GM23338 (cell line): ENCODE measurements at regions not wholly inside any gene's neighbourhood (a gene's known extent, or its start where the extent isn't known, plus 50 kb on each side); places are given as distances from the start of the nearest gene placed in this dataset.
A peak's percentile ranks its signal among the peaks of the same experiment; 100 is the strongest.

ENCODE experiments used
- ATAC-seq: fragments of 200-7000 bp; cut with Tn5 transposase; 3 replicates; pipeline ENCODE4 v1.9.1; 2020
- DNase-seq: peaks from one replicate; pipeline ENCODE4 v3.0.0-alpha.2; 2015; ENCODE audit warnings: low spot score
- H2AFZ ChIP-seq: fragments of 200-600 bp; sonication (generic); 2 replicates; pipeline ENCODE4 v1.8.0; 2016; ENCODE audit warnings: antibody characterized with exemption, mild to moderate bottlenecking, moderate library complexity
- H3F3A ChIP-seq: fragments of 200-600 bp; sonication (generic); replicated peaks from 2 replicates; pipeline ENCODE4 v1.8.0; 2017; ENCODE audit warnings: antibody characterized with exemption, mixed run types, low read depth
- H3K27ac ChIP-seq: fragments of 200-600 bp; sonication (generic); 2 replicates; pipeline ENCODE4 v1.6.1; 2016; ENCODE audit warnings: low read depth
- H3K27me3 ChIP-seq: fragments of 200-600 bp; sonication (generic); 2 replicates; pipeline ENCODE4 v1.8.0; 2016; ENCODE audit warnings: mild to moderate bottlenecking, mixed run types, moderate library complexity; ENCODE audit not compliant: insufficient read depth
- H3K36me3 ChIP-seq: fragments of 200-600 bp; sonication (generic); 2 replicates; pipeline ENCODE4 v1.8.0; 2016; ENCODE audit warnings: mild to moderate bottlenecking; ENCODE audit not compliant: insufficient read depth
- H3K4me1 ChIP-seq: fragments of 200-600 bp; sonication (generic); 2 replicates; pipeline ENCODE4 v1.8.0; 2016; ENCODE audit warnings: mild to moderate bottlenecking, moderate library complexity; ENCODE audit not compliant: insufficient read depth
- H3K4me2 ChIP-seq: fragments of 200-600 bp; sonication (generic); 2 replicates; pipeline ENCODE4 v1.7.1; 2017; ENCODE audit warnings: mixed run types
- H3K4me3 ChIP-seq: fragments of 200-600 bp; sonication (generic); 2 replicates; pipeline ENCODE4 v1.6.1; 2016; ENCODE audit warnings: mixed run types
- H3K79me2 ChIP-seq: fragments of 200-600 bp; sonication (generic); replicated peaks from 2 replicates; pipeline ENCODE4 v1.8.0; 2017; ENCODE audit warnings: mild to moderate bottlenecking; ENCODE audit not compliant: insufficient read depth
- H3K9me2 ChIP-seq: fragments of 200-600 bp; sonication (generic); 2 replicates; pipeline ENCODE4 v1.8.0; 2017; ENCODE audit not compliant: insufficient read depth
- H4K20me1 ChIP-seq: fragments of 200-600 bp; sonication (generic); replicated peaks from 2 replicates; pipeline ENCODE4 v1.8.0; 2017; ENCODE audit warnings: mild to moderate bottlenecking; ENCODE audit not compliant: insufficient read depth
- H3K27ac Mint-ChIP-seq: 2 replicates; pipeline ENCODE4 v1.8.0; 2020; ENCODE audit warnings: inconsistent platforms, mild to moderate bottlenecking, moderate library complexity, mixed read lengths
- H3K27me3 Mint-ChIP-seq: 3 replicates; pipeline ENCODE4 v1.8.0; 2022; ENCODE audit warnings: low read depth, mild to moderate bottlenecking, moderate library complexity, mixed read lengths, inconsistent platforms; ENCODE audit not compliant: insufficient read depth, poor library complexity
- H3K36me3 Mint-ChIP-seq: 3 replicates; pipeline ENCODE4 v1.8.0; 2021; ENCODE audit warnings: low read depth, mild to moderate bottlenecking, inconsistent platforms, moderate library complexity, mixed read lengths
- H3K4me1 Mint-ChIP-seq: 3 replicates; pipeline ENCODE4 v1.8.0; 2020; ENCODE audit warnings: mild to moderate bottlenecking, inconsistent platforms, mixed read lengths
- H3K4me3 Mint-ChIP-seq: 3 replicates; pipeline ENCODE4 v1.8.0; 2021; ENCODE audit warnings: moderate library complexity, mild to moderate bottlenecking, inconsistent platforms, mixed read lengths
- H3K9me3 Mint-ChIP-seq: 3 replicates; pipeline ENCODE4 v1.8.0; 2020; ENCODE audit warnings: moderate library complexity, mild to moderate bottlenecking, inconsistent platforms, mixed read lengths
- CREB1 ChIP-seq: fragments of 250-450 bp; sonication (Bioruptor Pico); IDR thresholded peaks from 2 replicates; pipeline ENCODE4 v1.5.0; 2020; ENCODE audit warnings: low read depth, mild to moderate bottlenecking, moderate library complexity
- EZH2 ChIP-seq: fragments of 200-600 bp; sonication (generic); IDR thresholded peaks from one replicate; pipeline ENCODE4 v1.8.0; 2017; ENCODE audit warnings: antibody characterized with exemption, mild to moderate bottlenecking, low read depth; ENCODE audit not compliant: unreplicated experiment
- EZH2phosphoT487 ChIP-seq: fragments of 200-600 bp; sonication (generic); IDR thresholded peaks from one replicate; pipeline ENCODE4 v1.8.1; 2018; ENCODE audit warnings: antibody characterized with exemption; ENCODE audit not compliant: unreplicated experiment
- JUNB ChIP-seq: IDR thresholded peaks from one replicate; pipeline ENCODE4 v1.6.1; 2016; ENCODE audit warnings: antibody characterized with exemption; ENCODE audit not compliant: unreplicated experiment
- NANOG ChIP-seq: IDR thresholded peaks from 2 replicates; pipeline ENCODE4 v1.6.1; 2016; ENCODE audit warnings: antibody characterized with exemption, borderline replicate concordance
- POLR2AphosphoS5 ChIP-seq: IDR thresholded peaks from 2 replicates; pipeline ENCODE4 v1.6.1; 2016; ENCODE audit warnings: antibody characterized with exemption, low read depth
- REST ChIP-seq: IDR thresholded peaks from one replicate; pipeline ENCODE4 v1.6.1; 2018; ENCODE audit warnings: antibody characterized with exemption; ENCODE audit not compliant: unreplicated experiment
- STAT1 ChIP-seq: IDR thresholded peaks from one replicate; pipeline ENCODE4 v1.6.1; 2016; ENCODE audit warnings: antibody characterized with exemption; ENCODE audit not compliant: unreplicated experiment
- ZNF114 ChIP-seq: fragments of 250-450 bp; sonication (Bioruptor Pico); IDR thresholded peaks from 2 replicates; pipeline ENCODE4 v1.5.0; 2020; ENCODE audit warnings: mild to moderate bottlenecking, moderate library complexity
- ZNF331 ChIP-seq: fragments of 250-450 bp; sonication (Bioruptor Pico); IDR thresholded peaks from 2 replicates; pipeline ENCODE4 v1.5.0; 2020; ENCODE audit warnings: low read depth, mild to moderate bottlenecking, moderate library complexity
- ZNF462 ChIP-seq: fragments of 250-450 bp; sonication (Bioruptor Pico); IDR thresholded peaks from 2 replicates; pipeline ENCODE4 v1.5.0; 2020; ENCODE audit warnings: mild to moderate bottlenecking, moderate library complexity
- TF ChIP-seq, protein P1 (sequence below): IDR thresholded peaks from 2 replicates; pipeline ENCODE4 v1.6.1; 2016; ENCODE audit warnings: antibody characterized with exemption
- TF ChIP-seq, protein P2 (sequence below), 2 experiments: fragments of 200-600 bp in 1 of 2; sonication (generic) in 1 of 2; conservative IDR thresholded peaks; 2 replicates each; pipeline versions ENCODE4 v1.5.1 to v1.6.1; 2016 to 2017; ENCODE audit warnings: antibody characterized with exemption in 2 of 2, low read depth in 2 of 2, mild to moderate bottlenecking in 2 of 2, moderate library complexity in 1 of 2

DNA sequence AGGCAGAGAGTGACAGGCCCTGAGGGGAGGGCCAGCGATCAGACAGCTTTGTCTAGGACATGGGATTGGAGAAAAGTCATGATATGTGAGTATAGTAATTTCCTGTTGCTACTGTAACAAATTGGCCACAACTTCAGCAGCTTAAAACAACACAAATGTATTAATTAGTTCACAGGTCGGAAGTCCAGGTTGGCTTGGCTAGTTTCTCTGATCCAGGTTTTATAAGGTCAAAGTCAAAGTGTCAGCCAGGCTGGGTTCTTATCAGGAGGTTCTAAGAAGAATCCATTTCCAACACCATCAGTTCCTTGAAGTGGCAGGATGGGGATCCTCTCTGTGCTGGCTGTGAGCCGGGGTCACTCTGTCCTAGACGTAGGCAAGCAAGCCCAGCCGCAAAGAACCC lies 76.2 kb upstream of the SEC14L1 start:
- H3K9me3 Mint-ChIP-seq, result no peaks in the 10 kb centered on the region
- no peaks in the 10 kb centered on the region for H3K36me3 Mint-ChIP-seq
- Histone ChIP-seq H3K4me3 (no peak overlapping the region), H3K36me3 (no peaks in the 10 kb centered on the region), H3K27me3 (no peaks in the 10 kb centered on the region), H3K9me2 (no peaks in the 10 kb centered on the region), H3K4me1 (no peaks in the 10 kb centered on the region), H3K4me2 (no peak overlapping the region), H3F3A (no peaks in the 10 kb centered on the region), H3K27ac (no peak overlapping the region), H3K79me2 (no peaks in the 10 kb centered on the region), H2AFZ (peak overlapping the region; percentile 47; the same call in 1 of the 2 replicates), H4K20me1 (no peaks in the 10 kb centered on the region)
- ATAC-seq (no peak), DNase-seq (no peak)
- H3K4me1 Mint-ChIP-seq, result peaks cover 16% of the 10 kb centered on the region; the same call in 2 of the 3 replicates
- TF ChIP-seq, protein P1, sequence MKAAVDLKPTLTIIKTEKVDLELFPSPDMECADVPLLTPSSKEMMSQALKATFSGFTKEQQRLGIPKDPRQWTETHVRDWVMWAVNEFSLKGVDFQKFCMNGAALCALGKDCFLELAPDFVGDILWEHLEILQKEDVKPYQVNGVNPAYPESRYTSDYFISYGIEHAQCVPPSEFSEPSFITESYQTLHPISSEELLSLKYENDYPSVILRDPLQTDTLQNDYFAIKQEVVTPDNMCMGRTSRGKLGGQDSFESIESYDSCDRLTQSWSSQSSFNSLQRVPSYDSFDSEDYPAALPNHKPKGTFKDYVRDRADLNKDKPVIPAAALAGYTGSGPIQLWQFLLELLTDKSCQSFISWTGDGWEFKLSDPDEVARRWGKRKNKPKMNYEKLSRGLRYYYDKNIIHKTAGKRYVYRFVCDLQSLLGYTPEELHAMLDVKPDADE, result no peak
- no peak for TF ChIP-seq ZNF331 (CRISPR knock-in tag)
- no peak for TF ChIP-seq POLR2AphosphoS5
- TF ChIP-seq EZH2phosphoT487, result no peak
- TF ChIP-seq NANOG, result no peak
- no peak for TF ChIP-seq JUNB
- TF ChIP-seq EZH2, result no peak
- no peak for TF ChIP-seq ZNF462 (CRISPR knock-in tag)
- no peak for TF ChIP-seq CREB1 (CRISPR knock-in tag)
- no peak for TF ChIP-seq REST
- no peak for TF ChIP-seq STAT1
- TF ChIP-seq, protein P2, sequence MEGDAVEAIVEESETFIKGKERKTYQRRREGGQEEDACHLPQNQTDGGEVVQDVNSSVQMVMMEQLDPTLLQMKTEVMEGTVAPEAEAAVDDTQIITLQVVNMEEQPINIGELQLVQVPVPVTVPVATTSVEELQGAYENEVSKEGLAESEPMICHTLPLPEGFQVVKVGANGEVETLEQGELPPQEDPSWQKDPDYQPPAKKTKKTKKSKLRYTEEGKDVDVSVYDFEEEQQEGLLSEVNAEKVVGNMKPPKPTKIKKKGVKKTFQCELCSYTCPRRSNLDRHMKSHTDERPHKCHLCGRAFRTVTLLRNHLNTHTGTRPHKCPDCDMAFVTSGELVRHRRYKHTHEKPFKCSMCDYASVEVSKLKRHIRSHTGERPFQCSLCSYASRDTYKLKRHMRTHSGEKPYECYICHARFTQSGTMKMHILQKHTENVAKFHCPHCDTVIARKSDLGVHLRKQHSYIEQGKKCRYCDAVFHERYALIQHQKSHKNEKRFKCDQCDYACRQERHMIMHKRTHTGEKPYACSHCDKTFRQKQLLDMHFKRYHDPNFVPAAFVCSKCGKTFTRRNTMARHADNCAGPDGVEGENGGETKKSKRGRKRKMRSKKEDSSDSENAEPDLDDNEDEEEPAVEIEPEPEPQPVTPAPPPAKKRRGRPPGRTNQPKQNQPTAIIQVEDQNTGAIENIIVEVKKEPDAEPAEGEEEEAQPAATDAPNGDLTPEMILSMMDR (conservative IDR thresholded peaks at IDR 0.05; ENCODE audit: low read depth in 2 of 2), result no peak
- TF ChIP-seq ZNF114 (CRISPR knock-in tag), result no peak
- H3K27ac Mint-ChIP-seq, result no peak overlapping the region
- no peak overlapping the region for H3K4me3 Mint-ChIP-seq
- peaks cover 9% of the 10 kb centered on the region for H3K27me3 Mint-ChIP-seq
